Stimulated activated naive CD8-positive, alpha-beta T cell treated with anti-CD3 and anti-CD28 coated beads, Interleukin-15, Interleukin-2, amounts not matched to agents 100 U/mL and 50 U/mL, for 24 hours (primary cell): ENCODE measurements at regions not wholly inside any gene's neighbourhood (a gene's known extent, or its start where the extent isn't known, plus 50 kb on each side); places are given as distances from the start of the nearest gene placed in this dataset.
"Not testable (repeated sequence)": the region's sequence is repeated elsewhere in the genome, so short reads cannot be mapped to it uniquely, and the experiment has no call there.

ENCODE experiments used
- ATAC-seq: fragments of 150-1000 bp; cut with Tn5 transposase; one replicate; pipeline ENCODE4 v1.10.0; 2021
- DNase-seq: peaks from one replicate; pipeline ENCODE4 v3.0.0; 2021

- ATAC-seq (no peak), DNase-seq (no peak)
Observed at GRCh38 chr3:87710511-87710910, 348.3 kb downstream of the CGGBP1 start.

GRCh38 chr3:87710028-87710427, 348.8 kb downstream of the CGGBP1 start:
- no peak for ATAC-seq
- no peak for DNase-seq

GRCh38 chr3:87706176-87706575, 352.6 kb downstream of the CGGBP1 start:
- ATAC-seq (no peak), DNase-seq (no peak)

- ATAC-seq (no peak), DNase-seq (no peak)
Observed at GRCh38 chr3:87702600-87702999, 356.2 kb downstream of the CGGBP1 start.

- ATAC-seq (no peak), DNase-seq (no peak)
Observed at GRCh38 chr3:87696124-87697013, 362.4 kb downstream of the CGGBP1 start.

GRCh38 chr3:87694678-87695077, 364.1 kb downstream of the CGGBP1 start:
- no peak for ATAC-seq
- no peak for DNase-seq

- DNase-seq: no peak
- ATAC-seq: no peak
Observed at GRCh38 chr3:87691109-87691508, 367.7 kb downstream of the CGGBP1 start.

- not testable (repeated sequence) for ATAC-seq, DNase-seq
Observed at GRCh38 chr3:87678984-87679660, 379.7 kb downstream of the CGGBP1 start.

GRCh38 chr3:87674397-87675161, 384.2 kb downstream of the CGGBP1 start:
- ATAC-seq (peak; percentile 52), DNase-seq (no peak)

GRCh38 chr3:87673132-87673531, 385.7 kb downstream of the CGGBP1 start:
- no peak for ATAC-seq
- no peak for DNase-seq

- DNase-seq (no peak), ATAC-seq (no peak)
Observed at GRCh38 chr3:87654184-87654583, 377.8 kb upstream of the POU1F1 start.

GRCh38 chr3:87653138-87653537, 376.8 kb upstream of the POU1F1 start:
- DNase-seq, ATAC-seq: not testable (repeated sequence)

- DNase-seq (no peak), ATAC-seq (no peak)
Observed at GRCh38 chr3:87634426-87634825, 358.0 kb upstream of the POU1F1 start.

GRCh38 chr3:87627316-87627715, 350.9 kb upstream of the POU1F1 start:
- no peak for DNase-seq

GRCh38 chr3:87626546-87626945, 350.2 kb upstream of the POU1F1 start:
- ATAC-seq (no peak), DNase-seq (no peak)

More at GRCh38 chr3:87627316-87627715, 350.9 kb upstream of the POU1F1 start:
- no peak for ATAC-seq

GRCh38 chr3:87625876-87626275, 349.5 kb upstream of the POU1F1 start:
- DNase-seq: no peak
- ATAC-seq: no peak

- ATAC-seq (no peak), DNase-seq (no peak)
Observed at GRCh38 chr3:87624860-87625259, 348.5 kb upstream of the POU1F1 start.

GRCh38 chr3:87621667-87622066, 345.3 kb upstream of the POU1F1 start:
- DNase-seq (no peak), ATAC-seq (no peak)

- ATAC-seq: no peak
- DNase-seq: no peak
Observed at GRCh38 chr3:87615506-87615905, 339.1 kb upstream of the POU1F1 start.

GRCh38 chr3:87614998-87615397, 338.6 kb upstream of the POU1F1 start:
- ATAC-seq: no peak
- DNase-seq: no peak

- DNase-seq (no peak), ATAC-seq (no peak)
Observed at GRCh38 chr3:87607234-87607633, 330.9 kb upstream of the POU1F1 start.

GRCh38 chr3:87595798-87596197, 319.4 kb upstream of the POU1F1 start:
- no peak for DNase-seq
- ATAC-seq: no peak

GRCh38 chr3:87581240-87581639, 304.9 kb upstream of the POU1F1 start:
- DNase-seq (no peak), ATAC-seq (no peak)
